Endometrium (tissue), 2 donors: ENCODE measurements at regions not wholly inside any gene's neighbourhood (a gene's known extent, or its start where the extent isn't known, plus 50 kb on each side); places are given as distances from the start of the nearest gene placed in this dataset.
"Not testable (repeated sequence)": the region's sequence is repeated elsewhere in the genome, so short reads cannot be mapped to it uniquely, and the experiment has no call there.

Source experiments
- FAIRE-seq: peaks from 2 replicates; lab custom pipeline; 2012; peaks lifted over from hg19 to GRCh38; lab: Jason Lieb, UNC
- donor health status: control.
- donor health status: control.

GRCh38 chr11:26898799-26899198 is 95.1 kb upstream of the FIBIN start:
- no peak for FAIRE-seq

- FAIRE-seq: no peak
These were observed 92.8 kb upstream of the FIBIN start for GRCh38 chr11:26901162-26901561.

GRCh38 chr11:26904132-26904531 is 89.8 kb upstream of the FIBIN start:
- FAIRE-seq: no peak

- no peak for FAIRE-seq
These were observed 89.1 kb upstream of the FIBIN start for GRCh38 chr11:26904801-26905200.

GRCh38 chr11:26905368-26905767 is 88.5 kb upstream of the FIBIN start:
- no peak for FAIRE-seq

GRCh38 chr11:26909515-26909914 is 84.4 kb upstream of the FIBIN start:
- FAIRE-seq: no peak

GRCh38 chr11:26909991-26910591 is 83.8 kb upstream of the FIBIN start:
- FAIRE-seq: no peak

GRCh38 chr11:26914968-26915367 is 78.9 kb upstream of the FIBIN start:
- FAIRE-seq: no peak

- FAIRE-seq: no peak
These were observed 77.1 kb upstream of the FIBIN start for GRCh38 chr11:26916805-26917204.

- no peak for FAIRE-seq
These were observed 65.3 kb upstream of the FIBIN start for GRCh38 chr11:26928582-26928981.

GRCh38 chr11:26929806-26930517 is 64.0 kb upstream of the FIBIN start:
- no peak for FAIRE-seq

GRCh38 chr11:26930518-26931247 is 63.2 kb upstream of the FIBIN start:
- FAIRE-seq: no peak

GRCh38 chr11:26931248-26931631 is 62.7 kb upstream of the FIBIN start:
- FAIRE-seq: no peak

- FAIRE-seq: no peak
These were observed 62.0 kb upstream of the FIBIN start for GRCh38 chr11:26931881-26932280.

- FAIRE-seq: no peak
These were observed 57.8 kb upstream of the FIBIN start for GRCh38 chr11:26936109-26936508.

GRCh38 chr11:26937386-26937785 is 56.5 kb upstream of the FIBIN start:
- no peak for FAIRE-seq

- not testable (repeated sequence) for FAIRE-seq
These were observed 53.4 kb upstream of the FIBIN start for GRCh38 chr11:26940501-26940900.

- no peak for FAIRE-seq
These were observed 51.6 kb upstream of the FIBIN start for GRCh38 chr11:26942356-26942755.

GRCh38 chr11:26943636-26944035 is 50.3 kb upstream of the FIBIN start:
- FAIRE-seq: no peak
